ENCODE measurements at regions not wholly inside any gene's neighbourhood (a gene's known extent, or its start where the extent isn't known, plus 50 kb on each side); places are given as distances from the start of the nearest gene placed in this dataset.
"Not testable (repeated sequence)": the region's sequence is repeated elsewhere in the genome, so short reads cannot be mapped to it uniquely, and the experiment has no call there.

DNA sequence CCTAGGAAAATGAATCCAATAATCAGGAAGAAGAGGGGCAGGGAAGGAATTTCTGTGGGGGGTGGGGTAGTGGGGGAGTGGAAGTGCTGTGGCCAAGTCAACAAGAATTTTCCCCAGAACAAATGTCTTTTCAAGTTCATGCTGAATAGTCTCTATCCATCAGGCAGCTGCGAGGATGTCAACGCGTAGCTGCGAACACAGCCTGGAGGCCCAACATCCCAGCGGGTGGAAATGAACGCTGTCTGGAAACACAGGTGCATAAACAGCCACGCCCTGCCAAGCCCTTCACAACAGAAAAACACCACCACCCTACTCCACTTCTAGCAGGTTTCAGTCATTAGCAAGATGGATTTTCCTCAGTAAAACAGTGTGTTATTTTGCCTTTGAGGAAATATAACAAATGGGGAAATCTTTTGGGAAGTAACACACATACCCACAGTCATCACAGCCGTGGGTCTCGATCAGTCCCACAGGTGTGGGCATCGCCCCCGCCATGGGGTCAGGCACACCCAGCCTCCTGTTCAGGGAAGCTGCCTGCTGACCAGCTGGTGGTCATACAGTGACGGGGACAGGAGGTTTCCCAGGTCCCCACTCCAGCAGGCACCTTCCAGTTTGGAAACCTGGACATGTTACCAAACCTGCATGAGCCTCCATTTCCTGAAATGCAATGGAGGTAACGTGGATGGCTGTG, 112.1 kb upstream of the THBS2 start:
- H3K27me3 ChIP-seq (ENCODE audit: control insufficient read depth, insufficient read depth, low read length), result no peaks in the 10 kb centered on the region
- H3K9me3 ChIP-seq (ENCODE audit: control insufficient read depth, insufficient read depth, low read length), result peaks cover 12% of the 10 kb centered on the region
- TF ChIP-seq, protein P1, sequence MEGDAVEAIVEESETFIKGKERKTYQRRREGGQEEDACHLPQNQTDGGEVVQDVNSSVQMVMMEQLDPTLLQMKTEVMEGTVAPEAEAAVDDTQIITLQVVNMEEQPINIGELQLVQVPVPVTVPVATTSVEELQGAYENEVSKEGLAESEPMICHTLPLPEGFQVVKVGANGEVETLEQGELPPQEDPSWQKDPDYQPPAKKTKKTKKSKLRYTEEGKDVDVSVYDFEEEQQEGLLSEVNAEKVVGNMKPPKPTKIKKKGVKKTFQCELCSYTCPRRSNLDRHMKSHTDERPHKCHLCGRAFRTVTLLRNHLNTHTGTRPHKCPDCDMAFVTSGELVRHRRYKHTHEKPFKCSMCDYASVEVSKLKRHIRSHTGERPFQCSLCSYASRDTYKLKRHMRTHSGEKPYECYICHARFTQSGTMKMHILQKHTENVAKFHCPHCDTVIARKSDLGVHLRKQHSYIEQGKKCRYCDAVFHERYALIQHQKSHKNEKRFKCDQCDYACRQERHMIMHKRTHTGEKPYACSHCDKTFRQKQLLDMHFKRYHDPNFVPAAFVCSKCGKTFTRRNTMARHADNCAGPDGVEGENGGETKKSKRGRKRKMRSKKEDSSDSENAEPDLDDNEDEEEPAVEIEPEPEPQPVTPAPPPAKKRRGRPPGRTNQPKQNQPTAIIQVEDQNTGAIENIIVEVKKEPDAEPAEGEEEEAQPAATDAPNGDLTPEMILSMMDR (IDR thresholded peaks at IDR 0.05; ENCODE audit: low read depth, low read length), result no peak
- no peak overlapping the region for H3K4me3 ChIP-seq (ENCODE audit: low read depth, low read length)
- CTCF ChIA-PET, result no interaction called here
- no peak overlapping the region for H3K27ac ChIP-seq (ENCODE audit: low read depth, low read length)
- POLR2A ChIA-PET, result no interaction called here
- no peak for DNase-seq (ENCODE audit: low read depth, low spot score)

DNA sequence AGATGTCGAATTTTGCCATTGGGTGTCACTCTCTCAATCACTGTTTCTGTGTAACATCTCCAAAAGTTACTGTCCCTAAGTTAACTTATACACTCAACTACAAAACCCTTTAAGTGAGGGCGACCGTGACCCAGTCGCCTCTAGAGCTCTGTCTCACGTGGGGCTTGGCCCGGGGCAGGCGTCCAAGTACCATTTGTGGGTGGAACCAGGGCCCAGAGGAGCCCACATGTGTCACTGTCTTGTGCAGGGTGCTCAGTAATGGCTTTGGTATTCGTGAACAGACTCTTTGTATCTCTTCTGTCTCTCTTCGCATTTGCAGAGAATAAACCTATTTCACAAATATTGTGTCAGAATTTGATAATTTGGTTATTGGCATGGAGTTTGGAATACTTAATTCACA, 109.9 kb upstream of the THBS2 start:
- H3K4me3 ChIP-seq (ENCODE audit: low read depth, low read length), result no peak overlapping the region
- peaks cover 12% of the 10 kb centered on the region for H3K9me3 ChIP-seq (ENCODE audit: control insufficient read depth, insufficient read depth, low read length)
- TF ChIP-seq, protein P1 (IDR thresholded peaks at IDR 0.05; ENCODE audit: low read depth, low read length), result no peak
- no peak overlapping the region for H3K27ac ChIP-seq (ENCODE audit: low read depth, low read length)
- ChIA-PET POLR2A (interaction anchor here (0.5 kb wide), 1 partner anchor 96 kb away, joined by 5 read pairs; no protein-coding TSS in a partner anchor), CTCF (no interaction called here)
- H3K27me3 ChIP-seq (ENCODE audit: control insufficient read depth, insufficient read depth, low read length), result no peaks in the 10 kb centered on the region
- no peak for DNase-seq (ENCODE audit: low read depth, low spot score)

DNA sequence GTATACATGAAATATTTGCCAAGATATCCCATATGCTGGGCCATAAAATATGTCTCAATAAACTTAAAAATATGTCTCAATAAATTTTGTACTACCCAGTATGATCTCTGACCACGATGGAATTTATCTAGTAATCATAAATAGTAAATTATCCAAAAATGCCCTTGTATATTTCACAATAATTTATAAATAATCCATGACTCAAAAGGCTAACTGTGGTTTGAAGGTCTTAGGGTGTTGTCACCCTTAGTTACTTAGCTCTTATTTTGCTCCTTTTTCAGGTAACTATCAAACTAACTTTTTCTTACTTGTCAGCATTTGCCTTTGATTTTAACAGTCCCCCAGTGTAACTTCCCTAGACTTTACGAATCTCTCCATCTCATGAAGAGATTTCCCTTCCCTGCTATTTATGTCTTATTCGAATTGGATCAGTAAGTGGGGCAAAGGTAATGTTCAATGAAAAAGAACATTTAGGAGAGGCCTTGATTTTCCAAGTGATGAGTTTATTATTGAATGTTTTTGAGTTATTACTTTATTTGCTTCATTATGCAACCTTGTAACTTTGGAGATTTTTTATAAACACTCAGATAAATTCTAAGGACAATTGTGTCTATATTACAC, 109.0 kb upstream of the THBS2 start:
- H3K4me3 ChIP-seq (ENCODE audit: low read depth, low read length), result no peak overlapping the region
- TF ChIP-seq, protein P1 (IDR thresholded peaks at IDR 0.05; ENCODE audit: low read depth, low read length), result no peak
- no peaks in the 10 kb centered on the region for H3K27me3 ChIP-seq (ENCODE audit: control insufficient read depth, insufficient read depth, low read length)
- ChIA-PET CTCF (no interaction called here), POLR2A (no interaction called here)
- H3K9me3 ChIP-seq (ENCODE audit: control insufficient read depth, insufficient read depth, low read length), result peaks cover 12% of the 10 kb centered on the region
- DNase-seq (ENCODE audit: low read depth, low spot score), result no peak
- no peak overlapping the region for H3K27ac ChIP-seq (ENCODE audit: low read depth, low read length)

DNA sequence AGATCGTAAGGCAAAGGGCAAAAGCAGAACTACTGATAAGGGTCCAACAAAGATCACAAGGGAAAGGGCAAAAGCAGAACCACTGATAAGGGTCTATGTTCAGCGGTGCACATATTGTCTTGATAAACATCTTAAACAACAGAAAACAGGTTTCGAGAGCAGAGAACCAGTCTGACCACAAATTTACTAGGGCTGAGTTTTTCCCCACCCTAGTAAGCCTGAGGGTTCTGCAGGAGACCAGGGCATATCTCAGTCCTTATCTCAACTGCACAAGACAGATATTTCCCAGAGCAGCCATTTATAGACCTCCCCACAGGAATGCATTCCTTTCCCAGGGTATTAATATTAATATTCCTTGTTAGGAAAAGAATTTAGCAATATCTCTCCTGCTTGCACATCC, 101.4 kb upstream of the THBS2 start:
- POLR2A ChIA-PET; H3K27me3 ChIP-seq (ENCODE audit: control insufficient read depth, insufficient read depth, low read length); DNase-seq (ENCODE audit: low read depth, low spot score): not testable (repeated sequence)

DNA sequence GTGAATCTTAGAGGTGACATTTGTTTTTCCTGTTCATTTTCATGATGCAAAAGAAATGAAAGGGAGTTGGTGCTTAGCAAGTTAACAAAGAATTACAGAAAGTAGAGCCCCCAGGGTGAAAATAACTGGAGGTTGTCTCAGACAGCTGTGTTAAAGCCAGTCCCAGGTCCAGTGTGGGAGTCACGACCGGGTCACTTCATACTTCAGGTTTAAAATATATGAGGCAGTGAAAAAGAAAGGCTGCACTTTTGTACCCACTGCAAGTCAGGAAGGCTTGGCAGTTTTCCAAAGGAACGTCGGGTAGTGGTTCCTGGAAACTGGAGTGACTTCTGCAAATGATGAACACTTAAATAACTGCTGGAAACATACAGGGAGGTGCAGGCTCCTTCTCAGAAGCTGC, 91.5 kb upstream of the THBS2 start:
- no peak for DNase-seq (ENCODE audit: low read depth, low spot score)
- CTCF ChIA-PET, result no interaction called here
- TF ChIP-seq, protein P1 (IDR thresholded peaks at IDR 0.05; ENCODE audit: low read depth, low read length), result no peak
- Histone ChIP-seq H3K9me3 (ENCODE audit: control insufficient read depth, insufficient read depth, low read length) (peaks cover 4% of the 10 kb centered on the region; the same call in 1 of the 2 replicates), H3K27ac (ENCODE audit: low read depth, low read length) (no peak overlapping the region), H3K27me3 (ENCODE audit: control insufficient read depth, insufficient read depth, low read length) (peaks cover 3% of the 10 kb centered on the region), H3K4me3 (ENCODE audit: low read depth, low read length) (no peak overlapping the region)
- POLR2A ChIA-PET, result no interaction called here

More for the DNA sequence above, 101.4 kb upstream of the THBS2 start:
- H3K4me3 ChIP-seq (ENCODE audit: low read depth, low read length); H3K27ac ChIP-seq (ENCODE audit: low read depth, low read length); H3K9me3 ChIP-seq (ENCODE audit: control insufficient read depth, insufficient read depth, low read length); CTCF ChIA-PET: not testable (repeated sequence)
